ENCODE measurements at regions not wholly inside any gene's neighbourhood (a gene's known extent, or its start where the extent isn't known, plus 50 kb on each side); places are given as distances from the start of the nearest gene placed in this dataset.

GRCh38 chr6:144993870-144994269 lies 708.7 kb downstream of the UTRN start:
- DNase-seq: no peak

- DNase-seq: no peak
Observed at GRCh38 chr6:144997996-144998395, 712.9 kb downstream of the UTRN start.

GRCh38 chr6:144999127-144999526 lies 714.0 kb downstream of the UTRN start:
- no peak for DNase-seq

- DNase-seq: no peak
Observed at GRCh38 chr6:145003145-145003544, 718.0 kb downstream of the UTRN start.

- no peak for DNase-seq
Observed at GRCh38 chr6:145006914-145007313, 721.8 kb downstream of the UTRN start.

- no peak for DNase-seq
Observed at GRCh38 chr6:145008715-145009114, 723.6 kb downstream of the UTRN start.

GRCh38 chr6:145009711-145010110 lies 724.6 kb downstream of the UTRN start:
- DNase-seq: no peak

- DNase-seq: no peak
Observed at GRCh38 chr6:145012039-145012662, 723.2 kb downstream of the EPM2A start.

GRCh38 chr6:145015739-145016558 lies 719.4 kb downstream of the EPM2A start:
- DNase-seq: peak in 1 of 5 experiments; percentile 62

- DNase-seq: no peak
Observed at GRCh38 chr6:145017051-145017450, 718.3 kb downstream of the EPM2A start.

- DNase-seq: peak in 1 of 5 experiments; percentile 2
Observed at GRCh38 chr6:145017516-145017915, 717.8 kb downstream of the EPM2A start.

GRCh38 chr6:145018027-145018426 lies 717.3 kb downstream of the EPM2A start:
- DNase-seq: no peak

- DNase-seq: no peak
Observed at GRCh38 chr6:145020114-145020513, 715.2 kb downstream of the EPM2A start.

- no peak for DNase-seq
Observed at GRCh38 chr6:145020543-145020942, 714.8 kb downstream of the EPM2A start.

GRCh38 chr6:145022199-145022796 lies 713.0 kb downstream of the EPM2A start:
- DNase-seq: no peak

- DNase-seq: no peak
Observed at GRCh38 chr6:145023116-145023726, 712.1 kb downstream of the EPM2A start.

- DNase-seq: no peak
Observed at GRCh38 chr6:145025488-145025887, 709.8 kb downstream of the EPM2A start.

- DNase-seq: no peak
Observed at GRCh38 chr6:145026267-145026679, 709.0 kb downstream of the EPM2A start.

GRCh38 chr6:145028144-145028818 lies 707.0 kb downstream of the EPM2A start:
- peak in 1 of 5 experiments; percentile 50 for DNase-seq

- DNase-seq: no peak
Observed at GRCh38 chr6:145031001-145031400, 704.3 kb downstream of the EPM2A start.

GRCh38 chr6:145031962-145032361 lies 703.4 kb downstream of the EPM2A start:
- no peak for DNase-seq

GRCh38 chr6:145032562-145033145 lies 702.7 kb downstream of the EPM2A start:
- no peak for DNase-seq
